PC-9 (cell line): ENCODE measurements at regions not wholly inside any gene's neighbourhood (a gene's known extent, or its start where the extent isn't known, plus 50 kb on each side); places are given as distances from the start of the nearest gene placed in this dataset.

ENCODE experiments used
- CTCF ChIP-seq: fragments of 200-600 bp; sonication (generic); conservative IDR thresholded peaks from 2 replicates; pipeline ENCODE4 v1.6.1; 2017; ENCODE audit warnings: mixed run types, antibody characterized with exemption, mild to moderate bottlenecking, moderate library complexity
- EZH2 ChIP-seq: fragments of 200-600 bp; sonication (generic); IDR thresholded peaks from 2 replicates; pipeline ENCODE4 v1.8.0; 2017; ENCODE audit warnings: antibody characterized with exemption, low read depth

GRCh38 chr11:15754221-15754620 lies 602.1 kb downstream of the SOX6 start:
- TF ChIP-seq EZH2 (no peak), CTCF (no peak)
